ENCODE measurements at regions not wholly inside any gene's neighbourhood (a gene's known extent, or its start where the extent isn't known, plus 50 kb on each side); places are given as distances from the start of the nearest gene placed in this dataset.

DNA sequence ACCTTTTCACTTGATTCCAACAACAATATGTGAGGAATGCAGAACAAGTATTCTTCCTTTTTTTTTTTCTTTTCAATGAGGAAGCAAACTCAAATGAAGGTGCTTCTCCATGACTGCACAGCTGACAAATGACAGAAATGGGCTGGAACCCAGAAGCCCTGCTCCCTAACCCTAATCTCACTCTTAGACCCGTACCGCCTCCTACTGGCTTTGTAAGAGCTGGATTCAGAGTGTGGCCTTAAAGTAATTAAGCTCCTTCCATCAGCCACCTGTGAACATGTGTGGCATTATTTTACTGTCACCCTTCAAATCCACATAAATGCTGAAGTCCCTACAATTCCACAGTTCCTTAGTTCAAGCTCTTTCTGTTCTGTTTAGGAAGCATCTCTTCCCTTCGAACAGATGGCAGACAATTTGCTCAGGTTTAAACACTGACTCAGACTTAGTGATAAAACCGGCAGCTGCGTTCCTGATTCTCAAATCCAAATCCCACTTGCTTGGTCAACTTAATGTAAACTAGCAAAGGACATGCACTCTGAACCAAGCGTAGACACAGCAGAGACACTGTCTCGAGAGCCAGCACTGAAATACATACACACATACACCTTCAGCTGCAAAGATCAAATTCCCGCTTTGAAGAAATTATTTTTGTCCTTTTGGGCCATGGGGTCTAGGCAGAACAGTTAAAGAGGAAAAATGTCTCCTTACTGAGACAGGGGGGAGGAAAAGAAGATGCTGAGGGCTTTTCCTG, 316.7 kb upstream of the TLE4 start:
- no peak for DNase-seq

DNA sequence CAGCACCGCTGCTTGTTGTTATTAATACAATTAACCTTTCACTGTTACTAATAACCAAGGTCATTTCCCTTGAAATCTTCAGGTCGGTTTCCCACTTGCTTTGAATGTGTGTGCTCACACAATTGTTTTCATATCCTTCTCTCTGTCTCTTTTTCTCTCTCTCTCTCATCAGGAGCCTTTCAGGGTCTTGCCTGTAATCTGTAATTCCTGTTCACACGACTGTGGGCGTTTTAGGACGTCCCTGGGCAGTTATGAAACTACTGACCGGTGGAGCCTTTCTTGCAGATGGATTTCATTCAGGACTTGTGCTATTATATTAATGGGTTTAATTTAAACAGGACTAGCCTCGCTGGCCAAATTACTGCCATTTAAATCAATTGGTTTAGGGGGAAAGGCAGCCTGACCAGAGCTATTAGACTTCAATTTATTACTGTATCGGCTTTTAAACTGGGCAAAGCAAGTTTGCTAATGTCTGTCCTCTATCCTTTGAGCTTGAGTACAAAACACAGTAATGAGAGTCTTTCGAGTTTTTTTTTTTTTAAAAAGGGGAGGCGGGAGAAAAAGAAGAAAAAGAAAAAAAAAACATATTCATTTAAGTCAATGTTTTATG, 316.0 kb upstream of the TLE4 start:
- no peak for DNase-seq

DNA sequence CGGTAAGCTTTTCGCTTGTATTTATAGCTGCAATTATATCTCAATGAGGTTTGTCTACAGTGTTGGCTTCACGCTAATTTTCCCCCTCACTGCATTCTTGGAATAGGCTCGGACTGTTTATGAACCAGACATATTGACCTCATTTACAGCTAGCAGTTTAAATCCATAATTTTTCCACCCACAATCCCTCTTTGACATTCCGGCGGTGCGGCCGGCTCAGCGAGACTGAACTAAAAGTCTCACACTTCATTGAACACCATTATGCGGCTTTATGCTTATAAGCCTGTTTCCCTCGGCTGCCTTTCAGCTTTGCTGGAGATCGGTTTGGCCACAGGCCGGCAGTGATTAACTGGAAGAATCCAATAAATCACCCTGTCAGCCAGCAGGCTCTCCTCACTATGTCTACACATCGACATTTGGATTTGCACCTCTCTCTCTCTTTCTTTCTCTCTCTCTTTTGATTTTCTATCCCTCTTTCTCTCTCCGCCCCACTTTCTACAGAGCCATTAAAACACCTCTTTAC, 315.0 kb upstream of the TLE4 start:
- DNase-seq: no peak

DNA sequence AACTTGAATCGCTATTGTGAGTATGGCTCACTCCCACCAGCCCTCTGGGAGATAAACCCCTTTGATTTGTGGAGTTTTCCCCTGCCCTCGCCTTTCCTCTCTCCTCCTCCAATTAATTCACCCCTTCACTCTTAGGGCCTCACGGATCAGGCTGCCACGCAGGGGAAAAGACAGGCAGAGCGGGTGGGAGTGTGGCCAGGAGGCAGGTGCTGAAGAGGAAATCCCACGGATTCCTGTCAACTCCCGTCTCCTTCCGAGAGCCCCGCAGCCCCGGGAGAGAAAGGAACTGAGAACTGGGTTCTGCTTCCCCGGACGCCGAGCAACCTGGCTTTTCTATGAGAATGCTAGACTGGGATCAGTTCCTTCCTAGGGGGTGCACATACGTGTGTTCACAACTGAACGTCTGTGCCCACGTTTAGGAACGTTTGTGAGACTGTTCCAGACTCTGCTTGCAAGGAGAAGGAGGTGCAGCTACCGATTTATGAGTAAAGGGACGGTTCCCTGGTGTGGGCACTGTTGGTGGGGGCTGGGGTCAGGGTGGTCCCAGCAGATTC, 314.5 kb upstream of the TLE4 start:
- no peak for DNase-seq

DNA sequence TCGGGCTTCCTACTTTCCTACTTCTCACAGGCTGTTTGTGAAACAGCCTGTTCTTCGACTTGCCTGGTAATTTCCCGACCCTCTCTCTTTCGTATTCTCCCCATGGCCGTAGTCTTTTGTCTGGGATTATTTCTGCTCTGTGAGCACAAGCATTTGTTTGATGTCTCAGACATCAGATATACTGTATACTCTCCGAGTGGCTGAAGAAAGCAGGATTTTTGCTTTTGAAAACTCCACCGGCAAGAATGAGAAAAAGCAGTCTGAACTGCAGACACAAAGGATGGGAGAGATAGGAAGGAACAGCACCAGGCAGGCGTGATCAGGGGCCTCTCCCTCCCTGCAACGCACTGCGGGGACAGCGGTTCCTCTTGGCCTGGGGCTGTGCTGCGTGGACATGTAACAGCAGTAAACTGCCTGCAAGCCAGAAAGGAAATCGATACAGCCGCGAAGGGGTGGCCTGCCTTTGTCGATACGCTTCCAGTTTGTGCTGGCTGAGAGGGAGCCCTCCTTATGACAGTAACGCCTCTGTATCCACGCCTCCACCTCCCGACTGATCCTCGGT, 313.9 kb upstream of the TLE4 start:
- no peak for DNase-seq

DNA sequence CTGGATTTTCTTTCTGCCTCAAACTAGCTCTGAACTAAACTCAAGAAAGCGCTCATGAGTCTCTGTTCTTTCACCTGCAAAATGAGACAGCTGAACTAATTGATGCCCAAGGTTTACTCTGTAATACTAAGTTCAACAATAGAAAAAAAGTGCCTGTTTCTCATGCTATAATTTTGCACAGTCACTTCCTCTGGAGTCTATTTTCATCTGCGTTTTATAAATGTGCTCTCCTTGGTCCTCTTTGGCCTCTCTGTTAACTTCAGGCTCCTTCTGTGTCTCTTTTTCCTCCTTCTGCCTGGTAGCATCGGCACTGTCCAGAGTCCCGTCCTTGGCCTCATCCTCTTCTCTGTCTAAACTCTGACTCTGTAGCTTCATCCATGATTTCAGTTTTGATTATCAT, 311.9 kb upstream of the TLE4 start:
- DNase-seq: no peak

DNA sequence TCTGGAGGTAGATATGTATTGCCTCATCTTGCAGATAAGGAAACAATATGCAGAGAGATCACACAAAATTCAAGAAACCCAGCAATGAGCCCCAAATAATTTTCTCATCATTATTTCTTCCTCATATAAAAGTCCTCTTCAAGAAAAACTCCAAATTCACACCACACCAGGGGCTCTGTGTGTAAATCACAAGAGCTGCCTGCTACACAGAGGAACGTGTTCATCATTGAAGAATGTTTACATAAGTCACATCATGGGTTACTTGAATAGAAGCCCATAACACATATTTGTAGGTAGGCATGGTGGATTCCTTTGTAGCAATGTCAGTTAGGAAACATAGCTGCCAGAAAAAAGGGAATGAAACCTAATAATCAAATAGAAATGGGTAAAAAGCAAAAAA, 308.1 kb upstream of the TLE4 start:
- DNase-seq: no peak

DNA sequence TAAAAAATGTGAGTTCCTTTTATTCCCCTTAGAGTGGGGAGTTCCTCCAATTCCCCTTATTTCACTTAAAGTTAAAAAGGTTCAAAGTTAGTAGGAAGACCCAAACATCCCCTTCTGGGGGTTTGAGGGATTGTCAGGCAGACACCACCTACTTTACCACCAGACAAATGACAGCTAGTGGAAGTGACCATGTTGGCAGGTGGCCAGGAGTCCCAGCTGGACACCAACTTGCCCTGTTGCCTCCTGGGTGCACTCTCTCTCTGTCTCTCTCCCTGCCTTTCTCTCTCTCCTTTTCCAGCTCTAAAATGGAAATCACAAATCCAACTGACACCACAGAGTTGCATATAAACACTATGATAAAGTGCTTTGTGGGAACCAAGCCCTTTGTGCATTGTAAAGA, 307.7 kb upstream of the TLE4 start:
- DNase-seq: no peak

DNA sequence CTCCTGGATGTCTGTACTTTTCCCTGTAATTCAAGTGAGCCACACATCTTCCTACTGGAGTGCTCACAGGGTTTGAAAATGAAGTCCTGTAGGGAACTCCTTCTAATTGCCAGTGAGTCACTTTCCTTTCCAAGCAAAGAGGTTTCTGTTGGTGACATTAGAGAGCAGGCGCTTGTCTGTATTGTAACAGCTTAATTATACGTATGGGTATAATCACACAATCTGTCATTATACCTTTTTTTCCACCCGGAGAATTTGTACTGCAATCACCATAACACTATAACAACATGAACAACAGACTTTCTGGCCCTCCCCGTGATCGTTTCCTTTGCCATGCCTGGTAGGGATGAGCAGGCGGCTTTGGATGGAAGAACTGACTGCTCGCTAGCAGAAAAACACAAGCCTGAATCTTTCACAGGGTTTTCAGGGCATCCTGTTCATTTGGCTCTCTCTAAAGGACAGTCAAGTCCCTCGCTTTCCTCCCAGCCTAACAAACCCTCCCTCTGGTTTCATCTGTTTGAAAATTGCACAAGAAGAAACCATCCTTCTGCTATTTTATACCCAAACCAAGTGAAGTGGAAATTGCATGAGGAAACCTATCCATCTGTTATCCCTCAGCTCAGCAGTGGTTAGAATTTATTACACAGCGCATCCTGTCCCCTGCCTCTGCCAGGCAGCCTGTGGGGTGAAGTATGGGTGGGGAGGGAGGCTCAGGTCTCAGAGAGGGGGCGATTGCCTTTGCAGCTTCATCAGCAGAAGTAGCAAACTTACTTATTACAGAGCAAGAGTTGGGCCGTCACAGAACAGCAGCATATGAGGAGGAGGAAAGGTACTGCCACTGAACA, 307.0 kb upstream of the TLE4 start:
- peak; percentile 69 for DNase-seq

DNA sequence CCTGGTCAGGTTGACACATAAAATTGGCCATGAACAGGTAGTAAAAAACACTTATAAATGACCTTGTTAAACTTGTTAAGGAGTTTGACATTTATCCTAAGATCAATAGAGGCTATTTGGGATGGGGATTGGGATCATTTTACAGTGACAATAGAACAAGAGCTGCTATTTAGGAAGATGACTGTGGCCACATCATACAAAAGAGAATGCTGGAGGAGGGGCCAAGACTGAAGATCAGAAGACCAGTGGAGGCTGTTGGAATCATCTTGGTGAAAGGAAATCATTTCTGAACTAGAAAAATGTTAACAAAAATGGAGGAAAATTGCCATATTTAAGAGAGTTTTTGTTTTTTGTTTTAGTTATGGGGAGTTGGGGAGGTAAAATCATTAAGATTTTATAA, 304.8 kb upstream of the TLE4 start:
- no peak for DNase-seq

DNA sequence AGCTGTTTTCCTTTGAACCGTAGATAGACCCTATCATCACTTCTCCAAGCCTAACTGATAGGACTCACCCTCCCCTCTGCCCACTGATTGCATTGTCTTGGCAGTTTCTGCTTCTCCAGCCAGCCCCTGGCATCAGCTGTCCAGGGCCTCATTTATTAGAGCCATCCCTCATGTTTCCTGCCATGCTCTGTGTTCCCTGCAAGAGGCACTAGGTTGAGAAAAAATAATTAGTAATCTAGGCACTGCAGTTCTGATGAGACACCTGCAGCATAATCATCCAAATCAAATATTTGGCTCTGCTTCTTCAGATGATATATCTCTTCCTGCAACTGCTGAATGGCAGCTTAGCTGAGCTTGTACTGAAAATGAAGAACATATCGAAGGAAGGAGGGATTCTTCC, 303.0 kb upstream of the TLE4 start:
- DNase-seq: no peak

DNA sequence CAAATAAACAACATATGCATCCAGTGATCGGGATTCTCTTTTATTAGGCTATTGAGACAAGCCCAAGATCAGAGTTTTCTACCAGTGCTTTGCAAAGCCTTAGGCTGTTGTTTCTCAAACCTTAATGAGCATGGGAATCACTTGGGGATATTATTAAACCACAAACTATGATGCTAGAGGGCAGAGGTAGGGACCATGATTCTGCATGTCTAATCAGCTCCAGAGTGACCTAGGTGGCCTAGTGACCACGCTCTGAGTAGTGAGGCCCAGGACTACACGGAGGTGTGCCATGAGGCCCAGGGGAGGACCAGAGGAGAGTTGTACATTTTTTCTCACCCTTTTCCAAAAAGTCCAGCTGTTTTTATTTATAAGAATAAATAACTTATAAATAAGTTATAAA, 298.5 kb upstream of the TLE4 start:
- DNase-seq: no peak

DNA sequence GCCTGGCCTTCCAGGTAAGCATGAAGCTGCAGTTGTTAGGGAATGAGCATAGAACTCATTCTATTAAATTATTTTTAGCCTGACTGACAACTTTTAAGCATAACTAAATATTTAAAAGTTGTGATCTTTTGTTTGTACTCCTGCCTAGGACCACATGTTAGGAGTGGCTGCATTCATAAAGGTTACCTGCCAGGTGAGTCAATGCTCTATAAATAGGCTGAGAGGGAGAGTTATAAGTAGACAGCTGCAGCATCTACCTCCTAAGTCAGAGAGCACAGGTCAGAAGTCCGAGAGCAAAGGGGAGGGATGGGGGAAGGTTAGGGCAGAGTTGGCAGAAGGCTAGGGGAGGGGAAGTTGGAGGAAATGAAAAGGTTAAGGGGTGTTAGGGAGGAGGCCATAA, 292.4 kb upstream of the TLE4 start:
- no peak for DNase-seq

DNA sequence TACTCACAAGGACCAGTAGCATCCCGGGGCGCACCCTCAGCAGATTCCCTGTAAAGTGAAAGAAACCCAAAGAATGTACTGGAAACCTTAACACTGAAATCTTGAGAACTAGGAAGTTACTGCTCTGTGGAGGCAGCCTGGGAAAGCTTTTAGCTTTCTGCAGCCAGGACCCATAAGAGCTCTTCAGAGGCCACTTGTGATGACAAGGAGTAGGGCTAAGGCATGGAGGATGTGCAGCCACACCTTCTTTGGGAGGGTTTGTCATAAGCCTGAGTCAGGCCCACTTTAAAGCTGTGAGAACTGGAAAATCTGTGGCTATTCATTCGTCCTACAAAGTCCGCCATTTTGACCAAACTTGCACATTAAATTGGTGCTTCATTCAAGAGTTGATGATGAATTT, 291.1 kb upstream of the TLE4 start:
- no peak for DNase-seq

DNA sequence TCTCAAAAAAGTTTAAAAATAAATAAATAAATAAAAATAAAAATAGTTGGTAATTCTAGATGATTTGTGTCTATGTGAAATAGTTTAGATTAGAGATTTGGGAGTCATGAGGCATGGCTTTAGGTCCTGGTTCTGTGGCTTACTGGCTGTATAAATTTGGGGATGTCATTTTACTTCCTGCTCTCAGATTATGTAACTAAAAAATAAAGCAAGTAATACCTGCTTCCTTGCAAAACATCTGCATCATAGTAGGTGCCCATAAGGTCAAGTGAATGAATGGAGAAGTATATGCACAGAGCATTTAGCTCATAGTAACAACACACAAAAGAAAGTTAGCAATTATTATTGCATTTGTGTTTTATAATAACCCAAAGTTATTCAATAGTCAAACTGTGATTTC, 287.7 kb upstream of the TLE4 start:
- DNase-seq: no peak

DNA sequence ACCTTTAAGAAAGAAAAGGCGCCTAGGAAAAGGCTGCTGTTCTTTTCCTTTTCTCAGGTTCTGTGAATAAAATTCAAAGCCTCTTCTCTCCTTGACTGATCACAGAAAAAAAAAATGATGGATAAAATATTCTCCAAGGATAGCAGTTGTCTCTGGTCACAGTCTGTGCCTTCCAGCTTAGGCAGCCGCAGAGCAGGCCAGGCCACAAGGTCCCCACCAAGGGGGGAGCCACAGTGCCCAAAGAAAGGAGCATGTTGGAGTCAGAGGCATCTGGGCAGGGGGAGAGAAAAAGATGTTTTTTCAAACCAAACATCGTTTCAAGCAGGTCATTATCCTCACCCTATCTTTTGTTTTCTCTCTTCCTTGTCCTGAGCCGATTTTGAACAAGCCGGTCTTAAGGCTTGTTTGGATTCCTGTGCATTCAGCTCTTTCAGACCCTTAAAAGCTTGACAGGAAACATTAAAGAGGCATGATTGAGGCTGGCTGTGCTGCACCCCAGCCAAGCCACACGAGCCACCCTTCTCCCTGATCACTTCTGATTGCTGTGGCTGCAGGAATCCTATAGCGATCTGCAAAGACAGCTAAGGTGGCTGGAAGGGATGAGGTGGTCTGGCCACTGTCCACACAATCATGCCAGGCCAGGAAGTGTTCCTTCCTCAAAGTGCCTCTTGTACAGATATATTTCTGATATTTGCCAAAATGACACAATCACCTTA, 284.6 kb upstream of the TLE4 start:
- no peak for DNase-seq

DNA sequence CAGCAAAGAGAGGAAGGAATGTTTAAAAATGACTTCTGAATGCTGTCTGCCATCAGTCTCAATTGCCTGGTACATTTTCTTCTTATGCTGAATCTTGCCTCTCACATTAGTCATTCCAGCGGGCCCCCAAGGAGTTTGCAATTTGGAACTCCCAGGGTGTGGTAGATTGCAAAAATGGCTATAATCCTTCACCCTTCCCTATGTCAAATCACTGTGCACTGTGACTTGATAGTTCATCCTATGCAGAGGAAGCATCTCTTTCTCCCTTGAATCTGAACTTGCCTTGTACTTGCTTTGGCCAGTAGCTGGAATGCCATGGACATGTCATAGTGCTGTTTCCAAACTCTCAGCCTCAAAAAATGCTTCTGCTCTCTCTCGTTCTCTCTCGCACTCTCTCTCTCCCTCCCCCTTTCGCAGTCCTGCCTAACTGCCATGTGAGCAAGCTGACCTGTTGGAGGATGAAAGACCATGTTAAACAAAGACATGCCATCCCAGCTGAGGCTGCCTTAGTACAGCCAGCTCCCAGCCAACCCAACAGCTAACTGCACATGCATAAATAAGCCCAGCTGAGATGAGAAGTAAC, 284.0 kb upstream of the TLE4 start:
- DNase-seq: no peak

DNA sequence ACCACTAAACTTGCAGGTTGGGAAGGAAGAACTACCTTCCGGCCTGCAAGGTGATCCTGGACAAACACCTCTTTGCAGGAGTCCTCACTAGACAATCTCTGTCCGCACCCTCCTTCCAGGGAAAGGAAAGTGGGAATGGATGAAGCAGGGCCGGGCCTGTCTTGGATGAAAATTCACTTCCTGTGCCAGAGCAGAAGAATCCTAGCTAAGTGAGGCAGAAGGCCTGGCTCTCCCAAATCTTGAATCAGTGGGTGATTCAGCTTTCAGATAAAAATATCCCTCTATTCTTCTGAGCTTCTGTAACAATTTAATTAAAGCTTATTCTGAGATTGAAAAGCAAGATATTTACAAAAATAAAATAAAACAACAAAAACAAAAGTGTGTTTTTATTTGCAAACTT, 281.9 kb upstream of the TLE4 start:
- no peak for DNase-seq

DNA sequence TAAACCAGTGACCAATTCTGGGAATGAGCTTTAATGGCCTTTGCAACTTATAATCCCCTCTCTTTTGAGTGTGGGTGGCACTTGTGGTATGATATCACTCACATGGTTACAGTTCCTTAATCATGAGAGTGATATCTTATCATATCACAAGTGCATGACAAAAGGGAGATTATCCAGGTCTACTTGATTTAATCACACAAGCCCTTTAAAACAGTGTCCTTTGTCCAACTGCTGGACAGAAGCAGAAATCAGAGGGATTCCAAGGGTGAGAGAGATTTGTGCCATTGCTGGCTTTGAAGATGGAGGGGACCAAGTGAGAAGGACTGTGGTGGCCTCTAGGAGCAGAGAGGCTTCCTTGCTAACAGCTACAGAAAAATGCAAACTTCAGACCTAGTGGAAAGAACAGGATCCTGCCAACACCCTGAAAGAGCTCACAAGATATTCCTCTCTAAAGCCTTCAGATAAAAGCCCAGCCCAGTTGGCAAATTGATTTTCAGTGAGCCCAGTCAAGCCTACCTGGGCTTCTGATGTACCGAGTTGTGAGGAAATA, 279.0 kb upstream of the TLE4 start:
- DNase-seq: no peak

DNA sequence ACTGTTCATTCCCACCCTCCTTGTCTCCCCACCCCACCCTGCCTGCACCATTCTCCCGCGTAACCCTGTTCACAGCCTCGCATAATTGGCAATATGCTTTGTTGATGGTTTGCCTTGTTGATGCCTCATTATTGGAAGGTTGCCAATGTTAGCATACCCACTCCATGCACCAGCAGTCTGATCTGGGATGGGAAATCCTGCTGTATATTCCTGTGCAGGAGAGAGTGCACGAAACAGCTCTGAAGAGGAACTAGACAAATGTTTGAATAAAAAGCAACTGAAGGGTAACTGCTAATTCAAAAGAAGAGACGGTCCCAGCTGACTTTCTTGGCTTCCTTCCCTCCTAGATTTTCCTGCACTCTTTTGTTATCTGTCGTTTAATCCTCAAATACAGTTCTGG, 271.7 kb upstream of the TLE4 start:
- no peak for DNase-seq

DNA sequence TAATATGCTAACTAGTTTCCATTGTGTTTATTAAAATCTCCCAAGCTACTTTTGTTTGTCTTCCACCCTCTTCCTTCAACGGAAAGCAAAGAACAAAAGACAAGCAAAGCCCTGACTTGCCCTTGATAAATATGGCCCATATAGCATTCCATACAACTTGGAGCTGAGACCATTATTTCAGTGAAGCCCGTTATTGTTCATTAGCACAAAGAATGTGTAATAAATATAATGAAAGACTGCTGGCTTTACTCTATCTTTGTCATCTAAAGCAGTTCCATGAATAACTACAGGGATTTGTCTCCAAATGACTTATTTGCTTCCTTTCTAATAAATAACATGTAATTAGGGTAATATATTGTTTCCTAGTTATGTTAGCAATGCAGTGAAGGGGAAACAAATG, 270.7 kb upstream of the TLE4 start:
- no peak for DNase-seq

All from SIG-M5 (cell line).